DND-41 (cell line): ENCODE measurements at regions not wholly inside any gene's neighbourhood (a gene's known extent, or its start where the extent isn't known, plus 50 kb on each side); places are given as distances from the start of the nearest gene placed in this dataset.

Source experiments
- EZH2 ChIP-seq: IDR thresholded peaks from 3 replicates; pipeline ENCODE4 v1.6.1; 2012; ENCODE audit warnings: borderline replicate concordance, low read depth, mild to moderate bottlenecking, moderate library complexity, low read length, inconsistent platforms; ENCODE audit not compliant: severe bottlenecking
- TF ChIP-seq, protein P1 (sequence below): IDR thresholded peaks from 2 replicates; pipeline ENCODE4 v1.5.1; 2012; ENCODE audit warnings: borderline replicate concordance, low read length, moderate library complexity, mild to moderate bottlenecking; ENCODE audit not compliant: poor library complexity, severe bottlenecking; ENCODE audit errors: extremely low read depth

DNA sequence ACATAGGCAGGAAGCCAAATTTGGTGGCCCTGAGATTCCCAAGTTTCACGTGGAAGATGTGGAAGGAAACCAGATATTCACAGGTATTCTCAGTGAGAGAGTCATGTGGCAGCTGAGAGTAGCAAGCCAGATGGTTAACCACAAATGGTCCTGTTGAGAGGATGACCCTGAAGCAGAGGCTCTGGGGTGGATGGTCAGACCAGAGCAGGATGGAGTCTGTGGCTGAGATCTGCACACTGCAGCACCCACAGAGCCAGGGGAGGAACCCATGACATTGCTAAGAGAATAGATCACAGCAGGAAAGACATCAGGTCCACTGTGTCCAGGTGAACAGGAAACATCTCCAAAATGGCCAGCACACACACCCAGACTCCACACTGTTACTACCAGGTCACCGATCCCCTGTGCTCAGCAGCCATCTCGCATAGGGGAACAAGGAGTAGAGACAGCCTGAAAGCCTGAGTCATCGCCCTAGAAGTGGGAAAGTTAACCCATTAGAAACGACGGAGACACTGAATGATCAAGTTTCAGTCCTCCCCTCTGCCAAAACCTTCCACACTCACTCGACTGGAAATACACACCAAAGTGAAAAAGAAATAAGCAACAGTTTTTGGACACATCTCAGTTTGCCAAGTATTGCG is 160.0 kb downstream of the RBM26 start:
- TF ChIP-seq, protein P1, sequence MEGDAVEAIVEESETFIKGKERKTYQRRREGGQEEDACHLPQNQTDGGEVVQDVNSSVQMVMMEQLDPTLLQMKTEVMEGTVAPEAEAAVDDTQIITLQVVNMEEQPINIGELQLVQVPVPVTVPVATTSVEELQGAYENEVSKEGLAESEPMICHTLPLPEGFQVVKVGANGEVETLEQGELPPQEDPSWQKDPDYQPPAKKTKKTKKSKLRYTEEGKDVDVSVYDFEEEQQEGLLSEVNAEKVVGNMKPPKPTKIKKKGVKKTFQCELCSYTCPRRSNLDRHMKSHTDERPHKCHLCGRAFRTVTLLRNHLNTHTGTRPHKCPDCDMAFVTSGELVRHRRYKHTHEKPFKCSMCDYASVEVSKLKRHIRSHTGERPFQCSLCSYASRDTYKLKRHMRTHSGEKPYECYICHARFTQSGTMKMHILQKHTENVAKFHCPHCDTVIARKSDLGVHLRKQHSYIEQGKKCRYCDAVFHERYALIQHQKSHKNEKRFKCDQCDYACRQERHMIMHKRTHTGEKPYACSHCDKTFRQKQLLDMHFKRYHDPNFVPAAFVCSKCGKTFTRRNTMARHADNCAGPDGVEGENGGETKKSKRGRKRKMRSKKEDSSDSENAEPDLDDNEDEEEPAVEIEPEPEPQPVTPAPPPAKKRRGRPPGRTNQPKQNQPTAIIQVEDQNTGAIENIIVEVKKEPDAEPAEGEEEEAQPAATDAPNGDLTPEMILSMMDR: no peak
- TF ChIP-seq EZH2: no peak
